Ovary (tissue), 3 donors: ENCODE measurements at regions not wholly inside any gene's neighbourhood (a gene's known extent, or its start where the extent isn't known, plus 50 kb on each side); places are given as distances from the start of the nearest gene placed in this dataset.

Experiments
- CTCF ChIP-seq, 3 donors: fragments of 450-650 bp in 2 of 3; fragments of 200-600 bp in 1 of 3; IDR thresholded peaks; one replicate each; pipeline versions ENCODE4 v1.5.1 to v1.8.0; 2016 to 2022; ENCODE audit warnings: antibody characterized with exemption in 3 of 3, mild to moderate bottlenecking in 1 of 3
- EP300 ChIP-seq: sonication (generic); formaldehyde crosslinking; IDR thresholded peaks from one replicate; pipeline ENCODE4 v1.6.1; 2017; ENCODE audit warnings: antibody characterized with exemption
- POLR2A ChIP-seq: fragments of 450-650 bp; IDR thresholded peaks from one replicate; pipeline ENCODE4 v1.6.1; 2017; ENCODE audit warnings: antibody characterized with exemption, mild to moderate bottlenecking, moderate library complexity
- donor health status: DM: no; HTN: no; CAD: no.

GRCh38 chr1:195218428-195219212 lies 1389.6 kb downstream of the KCNT2 start:
- TF ChIP-seq CTCF (IDR thresholded peaks at IDR 0.05) = no peak
- TF ChIP-seq POLR2A = no peak
- no peak for TF ChIP-seq EP300
